Superior temporal gyrus (tissue), 1 donor: ENCODE measurements at regions not wholly inside any gene's neighbourhood (a gene's known extent, or its start where the extent isn't known, plus 50 kb on each side); places are given as distances from the start of the nearest gene placed in this dataset.
"Not testable (repeated sequence)": the region's sequence is repeated elsewhere in the genome, so short reads cannot be mapped to it uniquely, and the experiment has no call there.

Experiments
- DNase-seq: peaks from one replicate; pipeline ENCODE4 v3.0.0-alpha.2; 2016; ENCODE audit errors: extremely low spot score

- no peak for DNase-seq
Observed at GRCh38 chr5:116740771-116741170, 166.1 kb upstream of the SEMA6A start.

- DNase-seq, result no peak
Observed at GRCh38 chr5:116739571-116739970, 164.9 kb upstream of the SEMA6A start.

GRCh38 chr5:116738615-116739261 is 164.1 kb upstream of the SEMA6A start:
- no peak for DNase-seq

GRCh38 chr5:116738239-116738614 is 163.6 kb upstream of the SEMA6A start:
- no peak for DNase-seq

- DNase-seq, result no peak
Observed at GRCh38 chr5:116736671-116737070, 162.0 kb upstream of the SEMA6A start.

GRCh38 chr5:116733991-116734975 is 159.7 kb upstream of the SEMA6A start:
- peak; percentile 12 for DNase-seq

DNA sequence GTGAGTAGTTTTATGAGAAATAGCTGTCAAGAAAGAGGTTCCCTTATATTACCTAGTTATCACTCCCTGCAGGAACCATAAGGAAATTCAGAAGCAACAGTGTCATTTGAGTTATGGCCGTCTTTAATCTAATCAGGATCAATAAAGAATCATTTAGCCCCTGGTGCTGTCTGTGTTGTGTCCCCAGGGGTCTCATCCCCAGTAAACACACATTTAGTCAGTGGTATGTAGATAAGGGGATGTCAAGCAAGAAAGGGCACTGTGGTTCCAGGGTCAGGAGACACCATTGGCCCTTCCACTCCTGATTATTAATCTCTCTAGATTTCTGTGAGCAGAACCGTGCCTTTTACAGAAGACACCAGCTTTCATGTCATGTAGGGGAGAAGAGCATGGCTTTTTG is 158.0 kb upstream of the SEMA6A start:
- DNase-seq, result no peak

- DNase-seq, result no peak
Observed at GRCh38 chr5:116731432-116731831, 156.8 kb upstream of the SEMA6A start.

GRCh38 chr5:116730706-116731105 is 156.1 kb upstream of the SEMA6A start:
- no peak for DNase-seq

GRCh38 chr5:116730185-116730584 is 155.6 kb upstream of the SEMA6A start:
- DNase-seq, result no peak

DNA sequence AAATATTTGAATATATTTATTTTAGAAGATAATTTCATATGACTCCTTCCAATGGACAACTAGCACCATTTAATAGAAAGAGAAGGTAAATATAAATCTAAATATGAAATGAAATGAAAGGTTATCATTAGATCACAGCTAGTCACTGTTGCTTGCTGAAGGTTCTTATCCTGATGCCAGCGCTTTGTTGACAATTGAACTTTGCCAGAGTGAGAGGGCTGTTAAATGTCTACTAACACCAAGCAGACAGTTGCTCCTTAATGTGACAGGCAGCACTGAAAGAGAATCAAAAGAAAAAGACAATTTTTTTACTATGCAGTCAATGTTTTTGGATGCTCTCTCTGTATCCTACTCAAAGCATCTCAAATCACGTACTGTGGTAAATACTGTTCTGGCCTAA is 152.6 kb upstream of the SEMA6A start:
- DNase-seq, result no peak

DNA sequence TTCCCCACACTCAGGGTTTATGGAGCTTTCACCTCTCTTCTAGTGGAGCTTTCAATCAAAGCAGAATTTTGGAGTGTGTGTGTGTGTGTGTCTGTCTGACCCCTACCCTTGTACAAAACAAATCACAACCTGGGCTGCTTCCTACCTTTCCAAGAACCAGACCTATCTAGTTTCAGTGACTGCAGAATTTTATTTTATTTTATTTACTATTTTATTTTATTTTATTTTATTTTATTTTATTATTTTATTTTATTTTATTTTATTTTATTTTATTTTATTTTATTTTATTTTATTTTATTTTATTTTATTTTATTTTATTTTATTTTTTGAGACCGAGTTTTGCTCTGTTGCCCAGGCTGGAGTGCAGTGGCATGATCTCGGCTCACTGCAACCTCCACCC is 151.6 kb upstream of the SEMA6A start:
- not testable (repeated sequence) for DNase-seq

GRCh38 chr5:116724971-116725370 is 150.3 kb upstream of the SEMA6A start:
- no peak for DNase-seq

DNA sequence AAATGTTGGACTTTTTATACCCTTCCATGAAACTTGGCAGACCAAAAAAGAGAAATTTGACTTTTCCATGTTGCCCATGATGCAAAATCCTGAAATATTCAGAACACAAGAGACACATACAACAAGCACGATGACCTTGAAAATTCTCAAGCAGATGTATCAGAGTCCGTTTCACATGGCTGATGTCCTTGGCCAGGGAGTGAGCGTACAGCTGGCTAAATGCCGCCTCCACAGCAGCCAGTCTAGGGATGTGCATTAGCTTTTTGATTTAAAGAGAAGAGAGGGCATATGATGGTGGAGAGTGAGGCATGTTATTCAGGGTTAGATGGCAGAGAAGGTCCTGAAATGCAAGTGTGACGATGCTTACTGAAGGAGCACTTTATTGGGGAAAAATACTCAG is 148.0 kb upstream of the SEMA6A start:
- DNase-seq, result no peak

DNA sequence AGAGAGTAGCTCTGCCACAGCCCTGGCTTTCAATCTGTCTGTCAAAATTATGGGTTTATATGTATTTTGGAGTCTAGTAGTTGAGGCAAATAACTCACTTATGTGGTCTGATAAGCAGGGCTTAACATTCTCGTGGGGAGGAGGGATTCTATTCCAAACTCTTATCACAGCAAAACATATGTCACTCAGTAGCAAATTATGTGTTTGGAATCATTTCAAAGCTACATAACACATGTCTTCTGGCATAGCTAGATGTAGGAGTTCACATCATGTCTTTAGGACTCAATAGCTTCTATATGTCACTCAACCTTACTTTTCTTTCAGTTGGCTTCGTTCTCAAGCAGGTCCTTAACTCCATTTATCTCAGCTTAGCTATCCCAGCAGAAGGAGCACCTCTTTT is 144.5 kb upstream of the SEMA6A start:
- DNase-seq, result no peak

DNA sequence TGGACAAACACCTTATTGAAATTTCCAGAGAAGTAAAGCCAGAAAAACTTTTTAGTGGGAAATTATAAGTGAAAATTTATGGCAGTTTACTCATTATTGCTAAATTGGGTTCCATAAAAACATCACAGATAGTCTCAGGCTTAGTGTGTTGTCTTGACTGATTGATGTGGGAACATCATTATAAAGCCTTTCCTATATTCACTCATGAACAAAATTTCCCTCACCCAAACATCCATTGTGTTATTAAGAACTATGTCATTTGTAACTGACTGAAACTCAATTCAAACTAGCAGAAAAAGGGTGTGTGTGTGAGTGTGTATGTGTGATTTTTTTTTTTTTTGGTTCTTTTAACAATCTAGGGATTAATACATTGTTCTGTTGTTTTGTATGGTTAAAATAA is 143.7 kb upstream of the SEMA6A start:
- no peak for DNase-seq

DNA sequence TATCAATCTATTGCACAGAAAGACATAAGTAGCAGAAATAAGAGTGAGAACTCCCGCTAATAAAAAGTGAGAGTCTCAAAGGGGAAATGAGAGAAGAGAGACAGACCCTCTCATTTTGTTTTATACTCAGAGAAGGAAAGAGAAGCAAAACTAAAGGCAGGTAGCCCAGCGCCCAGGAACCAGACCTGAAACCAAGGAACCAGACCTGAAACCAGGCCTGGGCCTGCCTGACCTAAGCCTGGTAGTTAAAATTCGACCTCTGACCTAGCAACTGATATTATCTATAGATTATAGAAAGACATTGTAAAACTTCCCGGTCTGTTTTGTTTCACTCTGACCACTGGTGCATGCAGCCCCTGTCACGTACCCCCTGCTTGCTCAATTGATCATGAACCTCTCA is 134.5 kb upstream of the SEMA6A start:
- DNase-seq, result no peak

GRCh38 chr5:116705121-116705519 is 130.5 kb upstream of the SEMA6A start:
- not testable (repeated sequence) for DNase-seq

DNA sequence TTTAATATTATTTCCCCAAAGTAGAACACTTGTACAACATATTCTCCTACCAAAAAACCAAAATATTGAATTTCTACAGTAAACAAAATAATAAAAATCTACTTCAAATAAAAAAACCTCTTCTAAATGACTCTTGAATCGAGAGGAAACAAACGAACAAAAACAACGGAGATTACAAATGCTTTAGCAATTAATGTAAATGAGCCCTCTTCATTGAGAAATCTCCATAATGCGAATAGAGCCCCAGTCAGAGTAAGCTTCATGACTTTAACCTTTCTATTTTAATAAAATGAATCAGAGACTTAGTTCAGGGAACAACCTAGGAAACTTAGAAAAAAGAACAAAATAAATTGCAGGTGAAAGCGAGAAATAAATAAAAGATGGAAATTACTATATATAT is 129.3 kb upstream of the SEMA6A start:
- no peak for DNase-seq

DNA sequence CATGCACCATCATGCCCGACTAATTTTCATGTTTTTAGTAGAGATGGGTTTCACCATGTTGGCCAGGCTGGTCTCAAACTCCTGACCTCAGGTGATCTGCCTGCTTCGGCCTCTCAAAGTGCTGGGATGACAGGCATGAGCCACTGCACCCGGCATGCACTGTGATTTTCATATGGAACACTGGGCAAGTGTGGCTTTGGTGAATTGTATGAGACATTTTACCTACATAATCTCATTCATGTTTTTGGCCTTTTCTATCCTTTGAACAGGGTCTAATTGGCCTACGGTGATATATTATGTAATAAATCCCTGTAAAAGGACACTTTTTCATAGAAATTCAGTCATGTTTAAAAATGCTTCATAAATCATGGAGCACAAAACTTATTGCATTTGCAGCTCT is 128.7 kb upstream of the SEMA6A start:
- DNase-seq, result no peak

DNA sequence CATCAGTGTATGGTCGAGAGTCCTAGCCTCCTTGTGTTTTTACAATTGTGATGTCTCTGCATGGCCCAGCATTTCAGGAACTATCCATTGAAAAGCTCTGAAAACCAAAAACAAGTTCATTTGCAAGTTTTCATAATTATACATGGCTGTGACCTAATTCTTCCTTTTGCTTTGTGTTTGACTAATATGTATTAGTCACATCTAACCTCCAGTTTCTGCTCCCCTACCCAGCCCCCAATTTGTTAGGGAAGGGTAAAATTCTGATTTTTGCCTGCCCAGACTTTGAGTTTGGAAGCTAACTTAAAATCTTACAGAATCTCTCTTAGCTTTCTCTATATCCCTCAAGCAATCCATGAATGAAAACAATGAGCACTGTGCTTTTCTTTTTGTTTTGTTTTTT is 128.2 kb upstream of the SEMA6A start:
- no peak for DNase-seq

GRCh38 chr5:116699332-116699731 is 124.7 kb upstream of the SEMA6A start:
- DNase-seq, result no peak

DNA sequence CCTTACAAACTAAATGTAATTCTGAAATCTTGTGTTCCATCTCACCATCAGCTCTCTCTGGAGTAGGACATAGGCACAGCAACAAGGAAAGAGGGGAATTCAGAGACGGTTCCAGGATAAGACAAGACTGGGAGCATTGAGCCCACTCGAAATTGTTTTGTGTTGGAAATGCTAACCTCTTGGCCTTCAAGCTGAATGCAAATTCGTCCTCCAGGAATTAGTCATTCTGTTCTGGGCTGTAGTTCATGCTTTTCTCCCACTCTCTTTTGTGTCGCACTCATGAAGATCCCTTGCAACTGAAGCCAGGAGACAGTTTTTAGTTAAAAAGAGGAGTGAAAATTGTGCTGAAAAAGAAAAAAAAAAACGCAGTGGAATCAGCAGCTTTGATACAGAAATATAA is 121.7 kb upstream of the SEMA6A start:
- peak; percentile 25 for DNase-seq
